ENCODE measurements at regions not wholly inside any gene's neighbourhood (a gene's known extent, or its start where the extent isn't known, plus 50 kb on each side); places are given as distances from the start of the nearest gene placed in this dataset.

DNA sequence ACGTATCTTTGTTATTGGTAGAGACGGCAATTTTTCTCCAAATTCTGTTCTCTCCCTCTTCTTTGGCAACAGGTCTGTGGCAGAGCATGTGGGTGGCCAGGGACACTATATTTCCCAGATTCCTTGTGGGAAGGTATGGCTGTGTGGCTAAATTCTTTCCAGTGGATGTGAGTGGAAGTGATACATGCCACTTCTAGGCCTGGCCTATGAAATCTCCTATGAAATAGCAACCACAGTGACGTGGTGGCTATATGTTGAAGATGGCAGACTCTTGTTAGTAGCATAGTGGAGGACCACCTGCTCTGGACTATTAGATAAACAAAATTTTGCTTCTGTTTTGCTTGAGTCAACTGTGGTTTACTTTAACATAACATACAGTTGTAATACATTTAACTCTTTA is 243.3 kb downstream of the IL20RB start:
- TF ChIP-seq CTCF (conservative IDR thresholded peaks at IDR 0.05; ENCODE audit: low read length) (no peak), EZH2phosphoT487 (IDR thresholded peaks at IDR 0.05; ENCODE audit: borderline replicate concordance) (no peak)
- H4K20me1 ChIP-seq (ENCODE audit: insufficient read depth, low read length, poor library complexity, severe bottlenecking) = no peaks in the 10 kb centered on the region

GRCh38 chr3:137202941-137203340 is 245.2 kb downstream of the IL20RB start:
- no peaks in the 10 kb centered on the region for H3K79me2 ChIP-seq (ENCODE audit: insufficient read depth, low read length)
- H3K4me1 ChIP-seq (ENCODE audit: insufficient read depth, low read length, poor library complexity, severe bottlenecking) = no peaks in the 10 kb centered on the region
- H3K4me3 ChIP-seq (ENCODE audit: low read length, poor library complexity, severe bottlenecking) = no peak overlapping the region
- no peaks in the 10 kb centered on the region for H4K20me1 ChIP-seq (ENCODE audit: insufficient read depth, low read length, poor library complexity, severe bottlenecking)
- no peak overlapping the region for H3K9ac ChIP-seq (ENCODE audit: low read depth, low read length, poor library complexity, severe bottlenecking)
- no peaks in the 10 kb centered on the region for H3K9me2 ChIP-seq (replicated peaks; ENCODE audit: low read depth, low read length)
- H3K4me2 ChIP-seq (ENCODE audit: low read depth, low read length, poor library complexity, severe bottlenecking) = no peak overlapping the region
- H3K36me3 ChIP-seq (ENCODE audit: insufficient read depth, low read length) = no peaks in the 10 kb centered on the region
- no peaks in the 10 kb centered on the region for H3K9me3 ChIP-seq (ENCODE audit: insufficient read depth, low read depth, low read length)
- no peak overlapping the region for H2AFZ ChIP-seq (ENCODE audit: low read length)
- no peak for TF ChIP-seq CTCF (conservative IDR thresholded peaks at IDR 0.05; ENCODE audit: low read length)
- TF ChIP-seq EZH2phosphoT487 (IDR thresholded peaks at IDR 0.05; ENCODE audit: borderline replicate concordance) = no peak
- H3K27me3 ChIP-seq (ENCODE audit: insufficient read depth, low read length, poor library complexity, severe bottlenecking) = no peaks in the 10 kb centered on the region
- no peaks in the 10 kb centered on the region for H3F3A ChIP-seq (ENCODE audit: low read depth)

More for the DNA sequence above, 243.3 kb downstream of the IL20RB start:
- Histone ChIP-seq H3K9me2 (replicated peaks; ENCODE audit: low read depth, low read length) (no peaks in the 10 kb centered on the region), H3K9ac (ENCODE audit: low read depth, low read length, poor library complexity, severe bottlenecking) (no peak overlapping the region), H3F3A (ENCODE audit: low read depth) (no peaks in the 10 kb centered on the region), H3K9me3 (ENCODE audit: insufficient read depth, low read depth, low read length) (no peaks in the 10 kb centered on the region), H2AFZ (ENCODE audit: low read length) (no peak overlapping the region), H3K36me3 (ENCODE audit: insufficient read depth, low read length) (no peaks in the 10 kb centered on the region), H3K27me3 (ENCODE audit: insufficient read depth, low read length, poor library complexity, severe bottlenecking) (no peaks in the 10 kb centered on the region), H3K4me1 (ENCODE audit: insufficient read depth, low read length, poor library complexity, severe bottlenecking) (no peaks in the 10 kb centered on the region), H3K79me2 (ENCODE audit: insufficient read depth, low read length) (no peaks in the 10 kb centered on the region), H3K4me2 (ENCODE audit: low read depth, low read length, poor library complexity, severe bottlenecking) (no peak overlapping the region), H3K4me3 (ENCODE audit: low read length, poor library complexity, severe bottlenecking) (no peak overlapping the region)

DNA sequence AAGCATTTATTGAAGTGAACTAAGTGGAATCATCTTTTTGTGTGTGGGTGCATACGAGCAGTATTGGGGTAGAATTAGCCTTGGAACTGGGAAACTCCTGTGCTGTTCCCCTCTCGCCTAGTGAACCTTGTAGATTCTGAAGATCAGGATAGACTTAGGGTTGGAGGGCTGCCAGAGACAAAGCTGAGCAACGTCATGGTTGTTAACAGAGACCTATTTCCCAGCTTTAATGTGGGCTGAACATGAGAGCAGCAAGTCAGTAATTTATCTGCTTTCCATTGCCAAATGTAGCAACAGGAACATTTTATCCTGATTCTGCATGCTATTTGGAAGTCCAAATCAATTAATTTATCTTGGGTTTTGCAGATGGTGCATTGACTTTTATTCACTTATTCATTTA is 246.6 kb downstream of the IL20RB start:
- H2AFZ ChIP-seq (ENCODE audit: low read length) = no peak overlapping the region
- no peak overlapping the region for H3K9ac ChIP-seq (ENCODE audit: low read depth, low read length, poor library complexity, severe bottlenecking)
- no peaks in the 10 kb centered on the region for H3K9me3 ChIP-seq (ENCODE audit: insufficient read depth, low read depth, low read length)
- no peaks in the 10 kb centered on the region for H4K20me1 ChIP-seq (ENCODE audit: insufficient read depth, low read length, poor library complexity, severe bottlenecking)
- H3K4me3 ChIP-seq (ENCODE audit: low read length, poor library complexity, severe bottlenecking) = no peak overlapping the region
- H3F3A ChIP-seq (ENCODE audit: low read depth) = no peaks in the 10 kb centered on the region
- no peaks in the 10 kb centered on the region for H3K36me3 ChIP-seq (ENCODE audit: insufficient read depth, low read length)
- no peaks in the 10 kb centered on the region for H3K4me1 ChIP-seq (ENCODE audit: insufficient read depth, low read length, poor library complexity, severe bottlenecking)
- H3K27me3 ChIP-seq (ENCODE audit: insufficient read depth, low read length, poor library complexity, severe bottlenecking) = no peaks in the 10 kb centered on the region
- no peak overlapping the region for H3K4me2 ChIP-seq (ENCODE audit: low read depth, low read length, poor library complexity, severe bottlenecking)
- TF ChIP-seq EZH2phosphoT487 (IDR thresholded peaks at IDR 0.05; ENCODE audit: borderline replicate concordance) (no peak), CTCF (conservative IDR thresholded peaks at IDR 0.05; ENCODE audit: low read length) (no peak)
- H3K9me2 ChIP-seq (replicated peaks; ENCODE audit: low read depth, low read length) = no peaks in the 10 kb centered on the region
- H3K79me2 ChIP-seq (ENCODE audit: insufficient read depth, low read length) = no peaks in the 10 kb centered on the region
